Thyroid gland (tissue), 4 donors: ENCODE measurements at regions not wholly inside any gene's neighbourhood (a gene's known extent, or its start where the extent isn't known, plus 50 kb on each side); places are given as distances from the start of the nearest gene placed in this dataset.

Source experiments
- CTCF ChIP-seq, 6 experiments: fragments of 200-600 bp in 3 of 6; fragments of 450-650 bp in 3 of 6; sonication (generic) in 3 of 6; IDR thresholded peaks; one replicate each; pipeline ENCODE4 v1.5.1; 2016 to 2019; ENCODE audit warnings: antibody characterized with exemption in 6 of 6, mild to moderate bottlenecking in 2 of 6, inconsistent platforms in 1 of 6, moderate library complexity in 1 of 6
- POLR2A ChIP-seq, 2 donors: fragments of 450-650 bp; IDR thresholded peaks; one replicate each; pipeline ENCODE4 v1.6.1; 2017; ENCODE audit warnings: antibody characterized with exemption in 2 of 2, mild to moderate bottlenecking in 2 of 2, moderate library complexity in 1 of 2

- TF ChIP-seq CTCF (IDR thresholded peaks at IDR 0.05) = no peak
- no peak for TF ChIP-seq POLR2A (IDR thresholded peaks at IDR 0.05)
Observed at GRCh38 chr17:77720946-77721845, 237.3 kb upstream of the TNRC6C start.
